D721Med (cell line): ENCODE measurements at regions not wholly inside any gene's neighbourhood (a gene's known extent, or its start where the extent isn't known, plus 50 kb on each side); places are given as distances from the start of the nearest gene placed in this dataset.
"Not testable (repeated sequence)": the region's sequence is repeated elsewhere in the genome, so short reads cannot be mapped to it uniquely, and the experiment has no call there.

Source experiments
- DNase-seq: peaks from one replicate; pipeline ENCODE4 v3.0.0; 2011; ENCODE audit warnings: low spot score; ENCODE audit not compliant: insufficient read length
- FAIRE-seq: peaks from 2 replicates; lab custom pipeline; 2011; peaks lifted over from hg19 to GRCh38; lab: Jason Lieb, UNC
- TF ChIP-seq, protein P1 (sequence below): IDR thresholded peaks from 2 replicates; pipeline ENCODE4 v1.5.1; 2012; ENCODE audit warnings: mild to moderate bottlenecking, control low read depth; ENCODE audit not compliant: insufficient read depth; ENCODE audit errors: missing control alignments

DNA sequence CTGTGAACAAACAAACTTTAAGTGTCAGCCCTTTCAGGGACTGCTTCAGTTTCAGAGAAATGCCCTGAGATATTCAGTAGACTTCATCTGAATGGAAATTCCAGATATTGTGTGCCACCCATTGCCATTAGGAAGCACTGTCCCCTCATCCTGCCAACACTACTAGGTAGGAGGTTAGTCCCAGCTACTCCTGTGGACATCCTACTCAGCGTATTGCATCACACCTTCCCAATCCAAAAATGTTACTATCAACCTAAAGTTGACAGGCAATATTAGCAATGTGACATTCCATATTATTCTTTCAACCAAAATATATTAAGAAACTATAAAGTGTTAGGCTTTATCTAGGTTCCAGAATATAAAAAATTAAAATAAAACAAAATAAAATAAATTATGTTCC is 552.0 kb upstream of the ST8SIA4 start:
- no peak for DNase-seq
- TF ChIP-seq, protein P1, sequence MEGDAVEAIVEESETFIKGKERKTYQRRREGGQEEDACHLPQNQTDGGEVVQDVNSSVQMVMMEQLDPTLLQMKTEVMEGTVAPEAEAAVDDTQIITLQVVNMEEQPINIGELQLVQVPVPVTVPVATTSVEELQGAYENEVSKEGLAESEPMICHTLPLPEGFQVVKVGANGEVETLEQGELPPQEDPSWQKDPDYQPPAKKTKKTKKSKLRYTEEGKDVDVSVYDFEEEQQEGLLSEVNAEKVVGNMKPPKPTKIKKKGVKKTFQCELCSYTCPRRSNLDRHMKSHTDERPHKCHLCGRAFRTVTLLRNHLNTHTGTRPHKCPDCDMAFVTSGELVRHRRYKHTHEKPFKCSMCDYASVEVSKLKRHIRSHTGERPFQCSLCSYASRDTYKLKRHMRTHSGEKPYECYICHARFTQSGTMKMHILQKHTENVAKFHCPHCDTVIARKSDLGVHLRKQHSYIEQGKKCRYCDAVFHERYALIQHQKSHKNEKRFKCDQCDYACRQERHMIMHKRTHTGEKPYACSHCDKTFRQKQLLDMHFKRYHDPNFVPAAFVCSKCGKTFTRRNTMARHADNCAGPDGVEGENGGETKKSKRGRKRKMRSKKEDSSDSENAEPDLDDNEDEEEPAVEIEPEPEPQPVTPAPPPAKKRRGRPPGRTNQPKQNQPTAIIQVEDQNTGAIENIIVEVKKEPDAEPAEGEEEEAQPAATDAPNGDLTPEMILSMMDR, result no peak
- FAIRE-seq, result no peak

DNA sequence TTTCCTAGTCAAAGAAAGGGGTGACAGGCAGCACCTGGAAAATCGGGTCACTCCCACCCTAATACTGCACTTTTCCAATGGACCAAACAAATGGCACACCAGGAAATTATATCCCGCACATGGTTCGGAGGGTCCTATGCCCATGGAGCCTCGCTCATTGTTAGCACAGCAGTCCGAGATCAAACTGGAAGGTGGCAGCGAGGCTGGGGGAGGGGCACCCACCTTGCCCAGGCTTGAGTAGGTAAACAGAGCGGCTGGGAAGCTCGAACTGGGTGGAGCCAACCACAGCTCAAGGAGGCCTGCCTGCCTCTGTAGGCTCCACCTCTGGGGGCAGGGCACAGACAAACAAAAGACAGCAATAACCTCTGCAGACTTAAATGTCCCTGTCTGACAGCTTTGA is 539.2 kb upstream of the ST8SIA4 start:
- DNase-seq, FAIRE-seq: not testable (repeated sequence)

DNA sequence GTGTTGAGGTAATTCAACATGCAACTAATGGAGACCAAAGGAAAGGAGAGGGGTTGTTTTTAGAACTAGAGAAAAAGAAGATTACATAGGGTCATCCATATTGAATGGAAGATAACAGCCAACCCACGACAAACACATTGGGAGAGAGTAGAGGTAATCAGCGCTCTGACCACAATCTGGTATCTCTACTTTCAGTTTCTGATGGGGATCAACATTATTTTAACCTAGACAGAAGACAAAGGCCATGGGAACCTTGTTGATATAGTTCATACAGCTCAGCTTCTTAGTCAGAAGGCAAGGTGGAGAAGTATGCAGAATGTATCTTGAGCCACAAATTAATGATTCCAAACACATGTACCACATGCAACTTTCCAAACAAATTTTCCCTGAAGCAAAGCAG is 537.1 kb upstream of the ST8SIA4 start:
- FAIRE-seq (no peak), DNase-seq (no peak)

DNA sequence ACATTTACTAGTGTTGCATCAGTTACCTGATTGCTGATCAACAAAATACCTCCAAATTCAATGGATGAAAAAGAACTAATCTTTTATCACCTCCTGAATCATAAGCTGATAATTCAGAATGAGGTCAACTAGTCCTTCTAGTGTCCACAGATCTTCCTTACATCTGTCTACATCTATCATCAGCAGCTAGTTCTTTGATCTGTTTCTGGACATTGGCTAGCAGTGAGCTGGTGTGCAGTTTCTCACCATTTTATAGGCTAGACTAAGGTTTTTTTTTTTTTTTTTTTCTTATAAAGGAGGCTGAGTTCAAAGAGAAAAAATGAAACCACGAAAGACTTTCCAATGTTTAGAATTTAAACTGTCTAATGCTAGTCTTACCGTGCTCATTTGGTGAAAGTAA is 534.3 kb upstream of the ST8SIA4 start:
- FAIRE-seq (peak; percentile 72), DNase-seq (no peak)
- TF ChIP-seq, protein P1, result no peak

More for the DNA sequence above, 537.1 kb upstream of the ST8SIA4 start:
- TF ChIP-seq, protein P1, result no peak

DNA sequence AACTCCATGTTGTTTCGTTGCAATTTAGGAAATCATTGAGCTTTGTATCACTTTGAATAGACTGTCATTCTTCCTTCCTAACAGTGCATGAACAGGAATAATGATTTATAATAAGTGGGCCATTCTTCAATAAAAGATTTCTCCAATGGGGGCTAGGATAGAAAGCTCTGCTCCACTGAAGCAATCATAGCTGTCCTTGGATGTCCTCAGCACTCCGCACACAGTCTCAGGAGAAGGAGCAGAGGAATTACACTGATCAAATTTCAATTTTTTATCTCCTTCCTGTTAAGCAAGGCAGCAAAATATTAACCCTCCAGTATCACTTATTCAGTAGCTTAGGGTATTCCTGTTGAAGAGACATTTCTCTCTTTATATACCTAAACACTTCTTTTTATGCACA is 532.7 kb upstream of the ST8SIA4 start:
- peak; percentile 84 for FAIRE-seq
- TF ChIP-seq, protein P1, result no peak
- no peak for DNase-seq

DNA sequence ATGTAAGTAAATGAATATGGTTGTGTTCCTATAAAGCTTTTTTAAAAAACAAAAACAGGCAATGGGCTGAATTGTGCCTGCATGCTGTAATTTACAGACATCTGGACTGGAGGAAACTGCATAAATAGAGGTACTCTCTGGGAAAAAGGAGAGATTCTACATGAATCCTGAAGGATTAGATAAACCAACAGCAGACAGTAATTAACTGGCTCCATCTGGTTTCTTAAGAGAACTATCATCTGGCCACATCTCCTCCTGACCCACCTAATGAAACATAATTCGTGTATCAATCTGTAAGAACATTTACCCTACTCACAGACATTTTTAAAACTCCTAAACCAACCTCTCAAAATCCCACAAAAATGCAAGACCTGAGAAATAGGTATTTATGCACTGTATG is 528.1 kb upstream of the ST8SIA4 start:
- FAIRE-seq (peak; percentile 95), DNase-seq (no peak)
- TF ChIP-seq, protein P1, result no peak

DNA sequence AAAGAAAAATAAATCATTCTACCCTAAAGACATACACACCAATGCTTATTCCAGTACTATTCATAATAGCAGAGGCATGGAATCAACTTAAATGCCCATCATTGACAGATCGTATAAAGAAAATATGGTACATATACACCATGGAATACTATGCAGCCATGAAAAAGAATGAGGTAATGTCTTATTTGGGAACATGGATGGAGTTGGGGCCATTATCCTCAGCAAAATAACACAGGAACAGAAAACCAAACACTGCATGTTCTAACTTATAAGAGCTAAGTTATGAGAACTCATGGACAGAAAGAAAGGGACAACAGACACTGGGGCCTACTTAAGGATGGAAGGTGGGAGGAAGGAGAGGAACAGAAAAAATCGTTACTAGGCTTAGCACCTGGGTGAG is 527.5 kb upstream of the ST8SIA4 start:
- DNase-seq (no peak), FAIRE-seq (no peak)
- TF ChIP-seq, protein P1, result no peak

DNA sequence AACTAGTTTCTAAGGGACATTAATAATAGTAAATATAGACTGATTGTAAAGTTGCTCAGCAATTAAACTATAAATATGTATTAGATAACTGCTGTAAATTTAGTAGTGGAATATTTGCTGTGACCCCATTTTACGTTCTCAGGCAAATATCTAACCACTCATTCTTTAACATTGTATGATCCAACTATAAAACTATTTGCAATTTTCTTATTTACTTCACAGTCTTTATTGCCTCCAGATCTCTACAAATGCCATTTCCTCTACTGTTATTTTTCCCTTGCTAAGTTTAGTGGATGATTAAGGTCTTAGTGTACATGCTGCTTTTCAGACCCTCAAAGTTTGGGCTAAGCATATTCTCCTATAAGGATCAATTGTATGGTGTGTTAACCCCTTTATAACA is 526.2 kb upstream of the ST8SIA4 start:
- FAIRE-seq, result no peak
- DNase-seq, result no peak
- TF ChIP-seq, protein P1, result no peak
